Neural cell (in vitro differentiated cells): ENCODE measurements at regions not wholly inside any gene's neighbourhood (a gene's known extent, or its start where the extent isn't known, plus 50 kb on each side); places are given as distances from the start of the nearest gene placed in this dataset.

Source experiments
- EZH2 ChIP-seq: fragments of 200-600, 300-800 bp; shearing (Covaris generic), sonication (generic); IDR thresholded peaks from 2 replicates; pipeline ENCODE4 v1.6.1; 2014; ENCODE audit warnings: antibody characterized with exemption, low read length, borderline replicate concordance, mild to moderate bottlenecking; ENCODE audit not compliant: insufficient read depth, poor library complexity, severe bottlenecking
- MXI1 ChIP-seq: fragments of 450-650 bp; conservative IDR thresholded peaks from 2 replicates; pipeline ENCODE4 v1.6.1; 2014; ENCODE audit warnings: antibody characterized with exemption, mild to moderate bottlenecking; ENCODE audit not compliant: poor library complexity, severe bottlenecking
- POLR2AphosphoS5 ChIP-seq: IDR thresholded peaks from 2 replicates; pipeline ENCODE4 v1.6.1; 2012
- RAD21 ChIP-seq: fragments of 450-650 bp; conservative IDR thresholded peaks from 2 replicates; pipeline ENCODE4 v1.6.1; 2014; ENCODE audit warnings: antibody characterized with exemption, mild to moderate bottlenecking, moderate library complexity
- TF ChIP-seq, protein P1 (sequence below): fragments of 450-650 bp; IDR thresholded peaks from 2 replicates; pipeline ENCODE4 v1.5.1; 2014; ENCODE audit warnings: antibody characterized with exemption, mild to moderate bottlenecking, moderate library complexity; ENCODE audit not compliant: poor library complexity, severe bottlenecking
- TF ChIP-seq, protein P2 (sequence below): IDR thresholded peaks from 2 replicates; pipeline ENCODE4 v1.6.1; 2012; ENCODE audit warnings: borderline replicate concordance

DNA sequence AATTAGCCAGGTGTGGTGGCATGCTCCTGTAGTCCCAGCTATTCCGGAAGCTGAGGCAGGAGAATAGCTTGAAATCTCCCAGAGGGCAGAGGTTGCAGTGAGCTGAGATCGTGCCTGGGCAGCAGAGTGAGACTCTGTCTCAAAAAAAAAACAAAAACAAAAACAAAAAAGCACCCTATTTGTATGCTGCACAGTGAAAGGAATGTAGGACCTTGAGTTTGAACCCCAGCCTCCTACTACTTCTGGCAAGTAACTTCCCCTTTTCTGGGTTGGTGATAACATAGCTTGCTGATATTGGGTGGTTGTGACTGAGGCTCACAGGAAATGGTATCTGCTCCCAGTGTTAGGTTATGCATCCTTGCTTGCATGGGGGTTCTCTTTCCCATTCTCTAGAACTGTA, 205.3 kb downstream of the BUB3 start:
- TF ChIP-seq, protein P1, sequence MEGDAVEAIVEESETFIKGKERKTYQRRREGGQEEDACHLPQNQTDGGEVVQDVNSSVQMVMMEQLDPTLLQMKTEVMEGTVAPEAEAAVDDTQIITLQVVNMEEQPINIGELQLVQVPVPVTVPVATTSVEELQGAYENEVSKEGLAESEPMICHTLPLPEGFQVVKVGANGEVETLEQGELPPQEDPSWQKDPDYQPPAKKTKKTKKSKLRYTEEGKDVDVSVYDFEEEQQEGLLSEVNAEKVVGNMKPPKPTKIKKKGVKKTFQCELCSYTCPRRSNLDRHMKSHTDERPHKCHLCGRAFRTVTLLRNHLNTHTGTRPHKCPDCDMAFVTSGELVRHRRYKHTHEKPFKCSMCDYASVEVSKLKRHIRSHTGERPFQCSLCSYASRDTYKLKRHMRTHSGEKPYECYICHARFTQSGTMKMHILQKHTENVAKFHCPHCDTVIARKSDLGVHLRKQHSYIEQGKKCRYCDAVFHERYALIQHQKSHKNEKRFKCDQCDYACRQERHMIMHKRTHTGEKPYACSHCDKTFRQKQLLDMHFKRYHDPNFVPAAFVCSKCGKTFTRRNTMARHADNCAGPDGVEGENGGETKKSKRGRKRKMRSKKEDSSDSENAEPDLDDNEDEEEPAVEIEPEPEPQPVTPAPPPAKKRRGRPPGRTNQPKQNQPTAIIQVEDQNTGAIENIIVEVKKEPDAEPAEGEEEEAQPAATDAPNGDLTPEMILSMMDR = no peak
- no peak for TF ChIP-seq POLR2AphosphoS5
- TF ChIP-seq, protein P2, sequence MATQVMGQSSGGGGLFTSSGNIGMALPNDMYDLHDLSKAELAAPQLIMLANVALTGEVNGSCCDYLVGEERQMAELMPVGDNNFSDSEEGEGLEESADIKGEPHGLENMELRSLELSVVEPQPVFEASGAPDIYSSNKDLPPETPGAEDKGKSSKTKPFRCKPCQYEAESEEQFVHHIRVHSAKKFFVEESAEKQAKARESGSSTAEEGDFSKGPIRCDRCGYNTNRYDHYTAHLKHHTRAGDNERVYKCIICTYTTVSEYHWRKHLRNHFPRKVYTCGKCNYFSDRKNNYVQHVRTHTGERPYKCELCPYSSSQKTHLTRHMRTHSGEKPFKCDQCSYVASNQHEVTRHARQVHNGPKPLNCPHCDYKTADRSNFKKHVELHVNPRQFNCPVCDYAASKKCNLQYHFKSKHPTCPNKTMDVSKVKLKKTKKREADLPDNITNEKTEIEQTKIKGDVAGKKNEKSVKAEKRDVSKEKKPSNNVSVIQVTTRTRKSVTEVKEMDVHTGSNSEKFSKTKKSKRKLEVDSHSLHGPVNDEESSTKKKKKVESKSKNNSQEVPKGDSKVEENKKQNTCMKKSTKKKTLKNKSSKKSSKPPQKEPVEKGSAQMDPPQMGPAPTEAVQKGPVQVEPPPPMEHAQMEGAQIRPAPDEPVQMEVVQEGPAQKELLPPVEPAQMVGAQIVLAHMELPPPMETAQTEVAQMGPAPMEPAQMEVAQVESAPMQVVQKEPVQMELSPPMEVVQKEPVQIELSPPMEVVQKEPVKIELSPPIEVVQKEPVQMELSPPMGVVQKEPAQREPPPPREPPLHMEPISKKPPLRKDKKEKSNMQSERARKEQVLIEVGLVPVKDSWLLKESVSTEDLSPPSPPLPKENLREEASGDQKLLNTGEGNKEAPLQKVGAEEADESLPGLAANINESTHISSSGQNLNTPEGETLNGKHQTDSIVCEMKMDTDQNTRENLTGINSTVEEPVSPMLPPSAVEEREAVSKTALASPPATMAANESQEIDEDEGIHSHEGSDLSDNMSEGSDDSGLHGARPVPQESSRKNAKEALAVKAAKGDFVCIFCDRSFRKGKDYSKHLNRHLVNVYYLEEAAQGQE = no peak
- TF ChIP-seq EZH2 = no peak
- no peak for TF ChIP-seq MXI1
- no peak for TF ChIP-seq RAD21
